ENCODE measurements at regions not wholly inside any gene's neighbourhood (a gene's known extent, or its start where the extent isn't known, plus 50 kb on each side); places are given as distances from the start of the nearest gene placed in this dataset.
A peak's percentile ranks its signal among the peaks of the same experiment; 100 is the strongest.

DNA sequence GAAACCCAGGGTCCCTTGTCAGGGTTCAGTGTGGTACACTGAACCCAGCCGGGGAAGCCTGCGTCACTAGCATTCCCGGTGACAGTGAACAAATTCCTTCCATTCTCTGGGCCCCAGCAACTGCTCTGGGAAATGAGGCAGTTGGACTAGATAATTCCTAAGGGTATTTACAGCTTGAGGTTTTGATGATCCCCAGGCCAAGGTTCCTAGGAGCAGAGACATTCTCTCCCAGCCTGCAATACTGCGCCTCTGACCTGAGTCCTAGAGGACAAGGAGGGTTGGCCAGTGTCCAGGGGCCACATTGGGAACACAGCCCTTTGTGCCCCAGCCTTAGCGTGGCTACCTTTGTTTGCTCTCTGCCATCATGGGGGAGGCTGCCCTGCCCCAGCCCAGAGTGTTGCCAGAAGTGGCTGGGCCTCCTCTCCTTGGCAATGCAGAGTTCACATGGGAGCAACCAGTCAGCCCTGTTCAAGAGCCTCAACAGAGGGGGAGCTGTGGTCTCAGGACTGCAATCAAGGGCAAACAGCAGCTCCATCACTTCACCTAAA lies 178.2 kb downstream of the SEC61B start:
- no peak overlapping the region for H3K4me3 ChIP-seq (ENCODE audit: low read length)
- no peak for DNase-seq (ENCODE audit: low read depth)
- TF ChIP-seq CTCF (conservative IDR thresholded peaks at IDR 0.05; ENCODE audit: low read depth, low read length): peak; percentile 12

DNA sequence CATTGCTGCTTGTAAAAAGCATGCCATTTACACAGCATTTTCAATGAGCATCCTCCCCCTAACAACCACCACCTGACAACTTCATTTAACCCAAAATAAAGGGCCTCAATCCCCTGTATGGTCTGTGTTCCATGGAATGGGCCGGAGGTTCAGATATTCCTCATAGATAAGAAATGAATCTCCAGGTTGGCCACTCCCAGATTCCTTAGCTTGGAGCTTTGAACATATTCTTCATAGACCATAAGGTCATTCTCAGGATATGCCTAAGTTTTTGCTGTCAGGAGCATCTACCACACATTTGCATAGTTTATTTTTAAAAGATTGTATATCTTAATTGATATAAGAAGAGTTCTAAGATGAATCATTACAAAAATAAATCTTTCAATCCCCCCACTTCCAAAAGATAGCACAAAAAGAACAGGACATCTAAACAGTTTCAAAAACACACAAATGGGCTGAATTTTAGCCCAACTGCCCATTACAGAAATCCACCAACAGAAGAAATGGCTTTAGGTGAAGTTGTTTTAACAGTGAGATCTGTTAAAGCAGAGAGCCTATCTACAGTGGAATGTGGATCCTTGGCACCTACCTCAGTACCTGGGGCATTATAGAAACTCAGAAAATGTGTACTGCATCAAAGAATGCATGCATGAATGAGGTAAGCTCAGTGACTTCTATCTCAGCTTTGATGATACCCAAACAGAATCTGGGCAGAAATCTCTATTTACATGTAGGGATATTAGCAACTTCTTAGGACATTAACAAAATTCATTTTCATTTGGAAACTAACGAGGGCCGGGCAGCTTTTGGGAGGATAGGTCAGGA lies 179.8 kb downstream of the SEC61B start:
- no peak for DNase-seq (ENCODE audit: low read depth)
- no peak overlapping the region for H3K4me3 ChIP-seq (ENCODE audit: low read length)
- no peak for TF ChIP-seq CTCF (conservative IDR thresholded peaks at IDR 0.05; ENCODE audit: low read depth, low read length)

GRCh38 chr9:99403371-99403770 lies 181.3 kb downstream of the SEC61B start:
- no peak for TF ChIP-seq CTCF (conservative IDR thresholded peaks at IDR 0.05; ENCODE audit: low read depth, low read length)
- no peak overlapping the region for H3K4me3 ChIP-seq (ENCODE audit: low read length)
- no peak for DNase-seq (ENCODE audit: low read depth)

DNA sequence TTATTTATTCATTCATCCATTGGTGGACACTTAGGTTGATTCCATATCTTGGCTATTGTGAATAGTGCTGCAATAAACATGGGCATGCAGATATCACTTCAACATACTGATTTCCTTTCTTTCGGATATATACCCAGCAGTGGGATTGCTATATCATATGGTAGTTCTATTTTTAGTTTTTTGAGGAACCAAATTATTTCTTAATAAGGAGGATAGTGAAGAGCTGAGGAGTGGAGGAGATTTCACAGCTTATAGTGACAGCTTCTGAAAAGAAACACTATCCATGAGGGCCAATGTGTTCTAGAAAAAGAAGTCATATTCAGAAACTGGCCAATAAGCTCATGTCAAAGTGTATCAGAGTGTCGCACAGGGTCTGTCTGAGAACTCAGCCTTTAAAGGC lies 183.3 kb downstream of the SEC61B start:
- no peak for TF ChIP-seq CTCF (conservative IDR thresholded peaks at IDR 0.05; ENCODE audit: low read depth, low read length)
- no peak for DNase-seq (ENCODE audit: low read depth)
- no peak overlapping the region for H3K4me3 ChIP-seq (ENCODE audit: low read length)

- DNase-seq (ENCODE audit: low read depth): no peak
- H3K4me3 ChIP-seq (ENCODE audit: low read length): no peak overlapping the region
- no peak for TF ChIP-seq CTCF (conservative IDR thresholded peaks at IDR 0.05; ENCODE audit: low read depth, low read length)
Observed at GRCh38 chr9:99406939-99407338, 184.9 kb downstream of the SEC61B start.

GRCh38 chr9:99411068-99411467 lies 189.0 kb downstream of the SEC61B start:
- no peak for DNase-seq (ENCODE audit: low read depth)
- no peak overlapping the region for H3K4me3 ChIP-seq (ENCODE audit: low read length)
- TF ChIP-seq CTCF (conservative IDR thresholded peaks at IDR 0.05; ENCODE audit: low read depth, low read length): no peak
